Stimulated activated CD4-positive, alpha-beta T cell treated with anti-CD3 and anti-CD28 coated beads, Interleukin-4, amount 100 ng/mL, for 4 hours (primary cell): ENCODE measurements at regions not wholly inside any gene's neighbourhood (a gene's known extent, or its start where the extent isn't known, plus 50 kb on each side); places are given as distances from the start of the nearest gene placed in this dataset.
"Not testable (repeated sequence)": the region's sequence is repeated elsewhere in the genome, so short reads cannot be mapped to it uniquely, and the experiment has no call there.

ENCODE experiments used
- DNase-seq, 2 experiments: peaks; one replicate each; pipeline ENCODE4 v3.0.0-alpha.2; 2020

- no peak for DNase-seq
Measured at GRCh38 chr4:138414202-138414601, 172.1 kb upstream of the SLC7A11 start.

GRCh38 chr4:138413273-138413672 lies 171.1 kb upstream of the SLC7A11 start:
- no peak for DNase-seq

GRCh38 chr4:138412847-138413246 lies 170.7 kb upstream of the SLC7A11 start:
- DNase-seq = no peak

GRCh38 chr4:138410266-138410665 lies 168.1 kb upstream of the SLC7A11 start:
- no peak for DNase-seq

GRCh38 chr4:138409670-138410069 lies 167.5 kb upstream of the SLC7A11 start:
- no peak for DNase-seq

GRCh38 chr4:138408758-138409157 lies 166.6 kb upstream of the SLC7A11 start:
- DNase-seq = no peak

- no peak for DNase-seq
Measured at GRCh38 chr4:138407329-138407728, 165.2 kb upstream of the SLC7A11 start.

- no peak for DNase-seq
Measured at GRCh38 chr4:138406876-138407275, 164.7 kb upstream of the SLC7A11 start.

GRCh38 chr4:138405934-138406567 lies 163.9 kb upstream of the SLC7A11 start:
- no peak for DNase-seq

- DNase-seq = no peak
Measured at GRCh38 chr4:138405466-138405891, 163.3 kb upstream of the SLC7A11 start.

- no peak for DNase-seq
Measured at GRCh38 chr4:138404801-138405200, 162.7 kb upstream of the SLC7A11 start.

- DNase-seq = no peak
Measured at GRCh38 chr4:138404251-138404650, 162.1 kb upstream of the SLC7A11 start.

- no peak for DNase-seq
Measured at GRCh38 chr4:138401334-138401733, 159.2 kb upstream of the SLC7A11 start.

- DNase-seq = no peak
Measured at GRCh38 chr4:138400543-138400942, 158.4 kb upstream of the SLC7A11 start.

- no peak for DNase-seq
Measured at GRCh38 chr4:138400066-138400465, 157.9 kb upstream of the SLC7A11 start.

- DNase-seq = no peak
Measured at GRCh38 chr4:138399081-138399480, 156.9 kb upstream of the SLC7A11 start.

GRCh38 chr4:138398322-138398721 lies 156.2 kb upstream of the SLC7A11 start:
- no peak for DNase-seq

- DNase-seq = no peak
Measured at GRCh38 chr4:138393886-138394610, 151.9 kb upstream of the SLC7A11 start.

GRCh38 chr4:138392751-138393308 lies 150.7 kb upstream of the SLC7A11 start:
- no peak for DNase-seq

- no peak for DNase-seq
Measured at GRCh38 chr4:138389976-138390685, 148.0 kb upstream of the SLC7A11 start.

- DNase-seq = no peak
Measured at GRCh38 chr4:138374947-138375346, 132.8 kb upstream of the SLC7A11 start.

- DNase-seq = no peak
Measured at GRCh38 chr4:138367942-138368341, 125.8 kb upstream of the SLC7A11 start.

- DNase-seq = not testable (repeated sequence)
Measured at GRCh38 chr4:138352446-138352845, 110.3 kb upstream of the SLC7A11 start.

- no peak for DNase-seq
Measured at GRCh38 chr4:138348055-138348454, 105.9 kb upstream of the SLC7A11 start.
